Epithelial cell of esophagus (primary cell): ENCODE measurements at regions not wholly inside any gene's neighbourhood (a gene's known extent, or its start where the extent isn't known, plus 50 kb on each side); places are given as distances from the start of the nearest gene placed in this dataset.

Experiments
- DNase-seq: peaks from one replicate; pipeline ENCODE4 v3.0.0; 2010; ENCODE audit warnings: low read depth
- H3K4me3 ChIP-seq: 2 replicates; pipeline ENCODE4 v1.5.1; 2011; ENCODE audit warnings: mild to moderate bottlenecking, low read length, control low read depth
- CTCF ChIP-seq: IDR thresholded peaks from 2 replicates; pipeline ENCODE4 v1.5.1; 2011; ENCODE audit warnings: low read depth, mild to moderate bottlenecking, low read length, control low read depth, inconsistent platforms; ENCODE audit not compliant: insufficient read depth; ENCODE audit errors: missing control alignments

GRCh38 chr2:180406687-180407086, 399.6 kb upstream of the CWC22 start:
- no peak overlapping the region for H3K4me3 ChIP-seq
- TF ChIP-seq CTCF = no peak
- DNase-seq = no peak

GRCh38 chr2:180405520-180405919, 398.4 kb upstream of the CWC22 start:
- H3K4me3 ChIP-seq = no peak overlapping the region
- no peak for DNase-seq
- no peak for TF ChIP-seq CTCF

GRCh38 chr2:180394305-180394704, 387.2 kb upstream of the CWC22 start:
- DNase-seq = no peak
- no peak overlapping the region for H3K4me3 ChIP-seq
- TF ChIP-seq CTCF = no peak

- no peak overlapping the region for H3K4me3 ChIP-seq
- no peak for TF ChIP-seq CTCF
- DNase-seq = peak; percentile 70
Observed at GRCh38 chr2:180385601-180386201, 378.6 kb upstream of the CWC22 start.

- no peak for TF ChIP-seq CTCF
- DNase-seq = no peak
- H3K4me3 ChIP-seq = no peak overlapping the region
Observed at GRCh38 chr2:180376066-180376465, 369.0 kb upstream of the CWC22 start.

GRCh38 chr2:180374502-180375281, 367.6 kb upstream of the CWC22 start:
- no peak for DNase-seq
- no peak overlapping the region for H3K4me3 ChIP-seq
- TF ChIP-seq CTCF = no peak
